SU-DHL-6 (cell line): ENCODE measurements at regions not wholly inside any gene's neighbourhood (a gene's known extent, or its start where the extent isn't known, plus 50 kb on each side); places are given as distances from the start of the nearest gene placed in this dataset.

ENCODE experiments used
- H2AFZ ChIP-seq: fragments of 200-600 bp; sonication (generic); 2 replicates; pipeline ENCODE4 v1.6.1; 2014; ENCODE audit warnings: low read depth, mild to moderate bottlenecking, moderate library complexity, mixed read lengths, antibody characterized with exemption, low read length; ENCODE audit not compliant: severe bottlenecking
- H3F3A ChIP-seq: fragments of 200-600 bp; shearing (Covaris generic); 2 replicates; pipeline ENCODE4 v1.6.0; 2016; ENCODE audit warnings: antibody characterized with exemption, mild to moderate bottlenecking; ENCODE audit not compliant: insufficient read depth
- H3K27ac ChIP-seq: fragments of 200-600 bp; sonication (generic); 2 replicates; pipeline ENCODE4 v1.5.1; 2016; ENCODE audit warnings: low read depth, mild to moderate bottlenecking, low read length, moderate library complexity, mixed read lengths
- H3K27me3 ChIP-seq: fragments of 200-600 bp; sonication (generic), shearing (Covaris generic); 2 replicates; pipeline ENCODE4 v1.6.0; 2014; ENCODE audit warnings: mild to moderate bottlenecking, low read length
- H3K36me3 ChIP-seq: fragments of 200-600 bp; sonication (generic); 2 replicates; pipeline ENCODE4 v1.6.1; 2014; ENCODE audit warnings: mild to moderate bottlenecking, low read length, mixed read lengths
- H3K4me2 ChIP-seq: fragments of 300-600, 200-600 bp; shearing (Covaris generic), sonication (generic); 2 replicates; pipeline ENCODE4 v1.6.0; 2014; ENCODE audit warnings: low read length, low read depth, mild to moderate bottlenecking; ENCODE audit not compliant: poor library complexity, severe bottlenecking
- H3K4me3 ChIP-seq: fragments of 200-600 bp; sonication (generic); 2 replicates; pipeline ENCODE4 v1.5.1; 2014; ENCODE audit warnings: antibody characterized with exemption, low read length, mild to moderate bottlenecking, mixed read lengths; ENCODE audit not compliant: insufficient read depth, poor library complexity, severe bottlenecking
- H3K79me2 ChIP-seq: fragments of 200-600 bp; sonication (generic); 2 replicates; pipeline ENCODE4 v1.6.1; 2014; ENCODE audit warnings: mild to moderate bottlenecking, low read length, moderate library complexity; ENCODE audit not compliant: insufficient read depth
- H3K9ac ChIP-seq: fragments of 200-600 bp; sonication (generic); 2 replicates; pipeline ENCODE4 v1.7.0; 2014; ENCODE audit warnings: mild to moderate bottlenecking, low read length
- H3K9me2 ChIP-seq: fragments of 200-600 bp; sonication (generic); replicated peaks from 2 replicates; pipeline ENCODE4 v1.6.1; 2014; ENCODE audit warnings: low read length; ENCODE audit not compliant: insufficient read depth
- H3K9me3 ChIP-seq: fragments of 200-600 bp; sonication (generic); 2 replicates; pipeline ENCODE4 v1.6.1; 2014; ENCODE audit warnings: low read length, mixed read lengths; ENCODE audit not compliant: insufficient read depth
- H4K20me1 ChIP-seq: fragments of 200-600 bp; sonication (generic); 2 replicates; pipeline ENCODE4 v1.6.1; 2014; ENCODE audit warnings: low read depth, mild to moderate bottlenecking, antibody characterized with exemption, low read length, moderate library complexity, mixed read lengths
- CTCF ChIP-seq: fragments of 200-600 bp; sonication (generic); IDR thresholded peaks from one replicate; pipeline ENCODE4 v1.5.1; 2017; ENCODE audit warnings: antibody characterized with exemption, mild to moderate bottlenecking, low read length, moderate library complexity; ENCODE audit not compliant: insufficient read depth, poor library complexity, severe bottlenecking
- EZH2phosphoT487 ChIP-seq: fragments of 200-600 bp; sonication (generic), shearing (Covaris generic); conservative IDR thresholded peaks from 2 replicates; pipeline ENCODE4 v1.6.1; 2018; ENCODE audit warnings: mild to moderate bottlenecking, antibody characterized with exemption, low read length, moderate library complexity, mixed read lengths

GRCh38 chr19:29415507-29415906, 110.3 kb upstream of the VSTM2B start:
- H3K9me3 ChIP-seq: no peaks in the 10 kb centered on the region
- no peak overlapping the region for H3K4me2 ChIP-seq
- H3K9me2 ChIP-seq: no peaks in the 10 kb centered on the region
- H3F3A ChIP-seq: no peaks in the 10 kb centered on the region
- no peak overlapping the region for H3K27ac ChIP-seq
- no peaks in the 10 kb centered on the region for H3K79me2 ChIP-seq
- no peaks in the 10 kb centered on the region for H3K27me3 ChIP-seq
- H4K20me1 ChIP-seq: no peaks in the 10 kb centered on the region
- TF ChIP-seq CTCF (no peak), EZH2phosphoT487 (no peak)
- no peak overlapping the region for H2AFZ ChIP-seq
- H3K9ac ChIP-seq: no peak overlapping the region
- no peaks in the 10 kb centered on the region for H3K36me3 ChIP-seq
- no peak overlapping the region for H3K4me3 ChIP-seq

GRCh38 chr19:29417048-29417447, 108.7 kb upstream of the VSTM2B start:
- H3K36me3 ChIP-seq: no peaks in the 10 kb centered on the region
- H3K9me3 ChIP-seq: no peaks in the 10 kb centered on the region
- no peaks in the 10 kb centered on the region for H4K20me1 ChIP-seq
- no peaks in the 10 kb centered on the region for H3K79me2 ChIP-seq
- no peaks in the 10 kb centered on the region for H3F3A ChIP-seq
- H3K9ac ChIP-seq: no peak overlapping the region
- H3K27me3 ChIP-seq: no peaks in the 10 kb centered on the region
- no peaks in the 10 kb centered on the region for H3K9me2 ChIP-seq
- TF ChIP-seq CTCF (no peak), EZH2phosphoT487 (no peak)
- no peak overlapping the region for H3K4me3 ChIP-seq
- no peak overlapping the region for H3K27ac ChIP-seq
- no peak overlapping the region for H2AFZ ChIP-seq
- no peak overlapping the region for H3K4me2 ChIP-seq

GRCh38 chr19:29418201-29418600, 107.6 kb upstream of the VSTM2B start:
- Histone ChIP-seq H4K20me1 (no peaks in the 10 kb centered on the region), H3K9me2 (no peaks in the 10 kb centered on the region), H3K9me3 (no peaks in the 10 kb centered on the region), H3K9ac (no peak overlapping the region), H3K79me2 (no peaks in the 10 kb centered on the region), H3K27ac (no peak overlapping the region), H2AFZ (no peak overlapping the region), H3K27me3 (no peaks in the 10 kb centered on the region), H3K4me2 (no peak overlapping the region), H3K36me3 (no peaks in the 10 kb centered on the region), H3F3A (no peaks in the 10 kb centered on the region), H3K4me3 (no peak overlapping the region)
- no peak for TF ChIP-seq CTCF
- no peak for TF ChIP-seq EZH2phosphoT487
